Left ventricle myocardium inferior (tissue), 1 donor: ENCODE measurements at regions not wholly inside any gene's neighbourhood (a gene's known extent, or its start where the extent isn't known, plus 50 kb on each side); places are given as distances from the start of the nearest gene placed in this dataset.

Source experiments
- DNase-seq: peaks from one replicate; pipeline ENCODE4 v3.0.0-alpha.2; 2020
- H3K27ac ChIP-seq: fragments of 200-600 bp; replicated peaks from 2 replicates; pipeline ENCODE4 v1.8.0; 2021
- H3K27me3 ChIP-seq: fragments of 200-600 bp; 2 replicates; pipeline ENCODE4 v1.8.0; 2021; ENCODE audit warnings: low read depth
- H3K36me3 ChIP-seq: fragments of 200-600 bp; 2 replicates; pipeline ENCODE4 v1.8.0; 2021
- H3K4me1 ChIP-seq: fragments of 200-600 bp; 2 replicates; pipeline ENCODE4 v1.8.0; 2021
- H3K4me3 ChIP-seq: fragments of 200-600 bp; 2 replicates; pipeline ENCODE4 v1.8.0; 2021; ENCODE audit warnings: mild to moderate bottlenecking, moderate library complexity
- H3K9me3 ChIP-seq: fragments of 200-600 bp; replicated peaks from 2 replicates; pipeline ENCODE4 v1.8.0; 2021
- intact Hi-C: fragments of 100-400 bp; cut with micrococcal nuclease; formaldehyde crosslinking; loops from one replicate; pipeline ENCODE4 v1.11.0; 2022
- TF ChIP-seq, protein P1 (sequence below): fragments of 200-600 bp; IDR thresholded peaks from 2 replicates; pipeline ENCODE4 v1.8.0; 2021; ENCODE audit warnings: antibody characterized with exemption, mild to moderate bottlenecking, borderline replicate concordance
- donor health status: DM: no; HTN: yes; CAD: no; lungs with severe emphysema.

DNA sequence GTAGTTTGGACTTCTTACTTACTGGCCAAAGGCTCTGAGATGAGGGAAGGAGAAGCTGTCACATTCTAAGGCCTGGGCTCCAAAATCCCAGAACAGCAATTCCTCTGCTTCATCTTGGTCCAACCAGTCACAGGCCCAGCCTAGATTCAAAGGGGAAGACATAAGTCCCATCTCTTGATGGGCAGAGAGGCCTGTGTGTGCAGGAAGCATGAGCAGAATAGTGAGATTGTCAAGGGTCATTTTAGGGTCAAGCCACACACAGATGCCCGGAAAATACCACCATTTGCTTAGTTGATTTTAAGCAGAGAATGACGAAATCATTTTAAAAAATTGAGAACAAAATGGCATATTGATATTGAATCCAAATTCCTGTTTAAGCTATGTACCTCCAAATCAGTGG, 580.9 kb upstream of the ZFP42 start:
- DNase-seq, result no peak
- Histone ChIP-seq H3K27me3 (no peaks in the 10 kb centered on the region), H3K9me3 (peaks cover 12% of the 10 kb centered on the region), H3K27ac (no peak overlapping the region), H3K4me3 (no peak overlapping the region), H3K4me1 (peaks cover 17% of the 10 kb centered on the region), H3K36me3 (no peaks in the 10 kb centered on the region)
- TF ChIP-seq, protein P1, sequence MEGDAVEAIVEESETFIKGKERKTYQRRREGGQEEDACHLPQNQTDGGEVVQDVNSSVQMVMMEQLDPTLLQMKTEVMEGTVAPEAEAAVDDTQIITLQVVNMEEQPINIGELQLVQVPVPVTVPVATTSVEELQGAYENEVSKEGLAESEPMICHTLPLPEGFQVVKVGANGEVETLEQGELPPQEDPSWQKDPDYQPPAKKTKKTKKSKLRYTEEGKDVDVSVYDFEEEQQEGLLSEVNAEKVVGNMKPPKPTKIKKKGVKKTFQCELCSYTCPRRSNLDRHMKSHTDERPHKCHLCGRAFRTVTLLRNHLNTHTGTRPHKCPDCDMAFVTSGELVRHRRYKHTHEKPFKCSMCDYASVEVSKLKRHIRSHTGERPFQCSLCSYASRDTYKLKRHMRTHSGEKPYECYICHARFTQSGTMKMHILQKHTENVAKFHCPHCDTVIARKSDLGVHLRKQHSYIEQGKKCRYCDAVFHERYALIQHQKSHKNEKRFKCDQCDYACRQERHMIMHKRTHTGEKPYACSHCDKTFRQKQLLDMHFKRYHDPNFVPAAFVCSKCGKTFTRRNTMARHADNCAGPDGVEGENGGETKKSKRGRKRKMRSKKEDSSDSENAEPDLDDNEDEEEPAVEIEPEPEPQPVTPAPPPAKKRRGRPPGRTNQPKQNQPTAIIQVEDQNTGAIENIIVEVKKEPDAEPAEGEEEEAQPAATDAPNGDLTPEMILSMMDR, result no peak
- intact Hi-C loops, result no loop called here

DNA sequence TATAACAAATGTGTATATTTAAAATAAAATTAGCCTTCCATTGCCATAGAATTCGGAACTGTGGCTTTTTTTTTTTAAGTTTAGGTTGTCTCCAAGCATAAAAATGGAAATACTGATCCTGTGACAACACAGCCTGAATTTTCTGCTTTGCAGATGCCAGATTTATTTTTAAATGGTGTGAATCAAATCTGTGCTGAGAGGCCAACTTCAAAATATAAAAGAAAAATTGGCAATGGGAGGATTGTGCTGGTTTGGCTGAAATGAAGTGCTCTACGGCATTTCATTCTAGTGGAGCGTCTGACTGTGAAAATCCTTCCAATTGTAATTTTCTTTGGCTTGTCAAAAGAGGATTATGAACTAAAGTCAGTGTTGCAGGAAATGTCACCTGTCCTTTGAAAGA, 580.3 kb upstream of the ZFP42 start:
- DNase-seq, result no peak
- Histone ChIP-seq H3K27ac (no peak overlapping the region), H3K27me3 (no peaks in the 10 kb centered on the region), H3K36me3 (no peaks in the 10 kb centered on the region), H3K9me3 (peaks cover 12% of the 10 kb centered on the region), H3K4me1 (peaks cover 17% of the 10 kb centered on the region), H3K4me3 (no peak overlapping the region)
- TF ChIP-seq, protein P1, result no peak
- intact Hi-C loops, result no loop called here

DNA sequence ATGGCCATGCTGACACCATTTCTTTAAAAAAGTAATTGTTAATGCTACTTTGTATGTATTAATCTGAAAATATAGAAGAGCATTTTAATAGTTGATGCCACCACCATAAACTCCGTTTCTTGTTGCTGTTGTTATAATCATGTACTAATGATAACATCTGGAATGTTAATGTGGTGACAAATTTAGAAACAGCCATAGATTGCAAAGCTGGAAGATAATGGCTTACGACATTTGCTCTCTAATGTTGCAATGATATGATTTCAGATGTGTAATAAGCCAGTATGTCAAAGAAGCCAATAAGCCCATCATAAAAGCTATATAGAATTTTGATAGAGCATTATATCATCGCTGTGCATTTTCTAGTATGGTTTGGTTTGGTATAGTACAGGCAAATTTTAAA, 579.4 kb upstream of the ZFP42 start:
- intact Hi-C loops, result no loop called here
- Histone ChIP-seq H3K4me1 (peaks cover 17% of the 10 kb centered on the region), H3K9me3 (peaks cover 12% of the 10 kb centered on the region), H3K27ac (no peak overlapping the region), H3K27me3 (no peaks in the 10 kb centered on the region), H3K36me3 (no peaks in the 10 kb centered on the region), H3K4me3 (no peak overlapping the region)
- TF ChIP-seq, protein P1, result no peak
- no peak for DNase-seq

DNA sequence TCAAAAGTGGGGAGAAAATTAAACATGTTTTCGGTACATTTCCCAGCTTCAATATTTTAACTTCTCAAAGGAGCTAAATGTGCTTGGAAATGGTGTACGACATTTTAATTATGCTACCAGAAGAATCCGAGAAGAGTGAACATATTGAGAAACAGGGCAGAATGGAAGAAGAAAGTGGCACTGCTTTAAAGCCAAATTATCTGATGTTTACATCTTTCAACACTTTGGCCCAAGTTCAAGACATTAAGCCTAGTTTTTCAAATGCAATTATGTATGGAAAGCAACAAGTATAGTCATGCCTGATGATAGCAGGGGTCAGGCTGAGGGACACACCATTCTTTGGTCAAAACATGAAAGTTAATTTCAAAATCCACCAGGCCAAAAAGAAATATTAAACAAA, 577.9 kb upstream of the ZFP42 start:
- intact Hi-C loops, result no loop called here
- Histone ChIP-seq H3K36me3 (no peaks in the 10 kb centered on the region), H3K27ac (no peak overlapping the region), H3K4me3 (no peak overlapping the region), H3K9me3 (peaks cover 12% of the 10 kb centered on the region), H3K27me3 (no peaks in the 10 kb centered on the region), H3K4me1 (peaks cover 17% of the 10 kb centered on the region)
- TF ChIP-seq, protein P1, result no peak
- no peak for DNase-seq

DNA sequence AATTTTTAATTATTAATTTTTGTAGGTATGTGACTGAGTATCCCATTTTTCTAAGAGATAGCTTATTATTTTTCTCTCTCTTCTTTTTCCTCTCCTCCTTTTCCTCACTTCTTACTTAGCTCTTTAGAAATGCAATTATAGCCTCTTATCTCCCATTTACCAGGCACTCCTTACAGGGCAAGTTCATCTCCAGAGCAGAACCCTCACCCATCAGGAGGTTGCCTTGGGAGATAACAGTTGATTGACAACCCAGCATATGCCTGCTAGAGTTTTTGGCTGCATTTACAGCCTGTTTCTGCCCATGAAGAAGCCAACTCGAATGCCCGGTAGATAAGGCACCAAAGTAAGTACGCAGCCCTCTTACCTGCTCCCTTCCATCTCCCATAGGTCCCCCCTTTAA, 572.9 kb upstream of the ZFP42 start:
- H3K27ac ChIP-seq, result no peak overlapping the region
- TF ChIP-seq, protein P1, result no peak
- no peak overlapping the region for H3K4me3 ChIP-seq

DNA sequence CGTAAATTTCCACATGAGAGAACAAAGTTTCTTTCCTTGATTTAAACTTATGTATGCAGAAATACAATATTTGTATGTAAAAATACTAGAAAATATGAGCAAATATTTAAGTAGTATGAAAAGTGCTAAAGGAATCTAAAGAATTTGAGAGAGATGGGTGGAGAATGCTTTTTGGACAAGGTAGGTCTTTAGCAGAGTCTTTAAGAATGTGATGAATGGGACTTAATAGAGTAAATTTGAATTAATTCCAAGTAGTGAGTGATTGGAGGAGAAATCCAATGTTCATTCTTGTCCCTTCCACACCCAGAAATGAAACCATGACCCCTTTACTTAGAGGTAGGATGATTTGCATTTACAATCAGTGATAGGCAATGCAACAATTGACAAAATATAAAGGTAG, 570.9 kb upstream of the ZFP42 start:
- no peaks in the 10 kb centered on the region for H3K4me1 ChIP-seq
- no peak overlapping the region for H3K4me3 ChIP-seq
- intact Hi-C loops, result no loop called here
- DNase-seq, result no peak
- TF ChIP-seq, protein P1, result no peak
- H3K27me3 ChIP-seq, result no peaks in the 10 kb centered on the region
- no peaks in the 10 kb centered on the region for H3K36me3 ChIP-seq
- no peak overlapping the region for H3K27ac ChIP-seq
- no peaks in the 10 kb centered on the region for H3K9me3 ChIP-seq

More for the DNA sequence above, 572.9 kb upstream of the ZFP42 start:
- no peaks in the 10 kb centered on the region for H3K9me3 ChIP-seq
- H3K36me3 ChIP-seq, result no peaks in the 10 kb centered on the region
- no peaks in the 10 kb centered on the region for H3K27me3 ChIP-seq
- H3K4me1 ChIP-seq, result no peaks in the 10 kb centered on the region
- intact Hi-C loops, result no loop called here
- no peak for DNase-seq
